ENCODE measurements at regions not wholly inside any gene's neighbourhood (a gene's known extent, or its start where the extent isn't known, plus 50 kb on each side); places are given as distances from the start of the nearest gene placed in this dataset.

DNA sequence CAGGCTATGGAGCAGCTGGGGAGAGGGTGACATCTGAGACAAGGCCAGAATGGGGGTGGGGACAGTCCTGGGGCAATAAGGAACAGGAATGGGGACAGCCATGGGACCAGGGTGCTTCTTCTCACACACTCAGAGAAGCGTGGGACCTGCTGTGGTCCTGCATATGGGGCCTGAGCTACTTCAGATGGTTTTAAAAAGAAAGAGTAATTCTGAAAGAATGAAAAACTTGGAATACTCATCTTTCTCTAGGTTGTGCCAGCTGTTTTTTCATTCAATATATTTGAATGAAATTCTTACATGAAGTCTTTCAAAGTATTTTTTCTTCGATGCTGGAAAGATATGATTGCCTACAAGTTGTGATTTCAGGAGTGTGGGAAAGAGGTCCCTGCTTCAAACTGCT is 227.5 kb upstream of the APCDD1 start:
- DNase-seq (ENCODE audit: low read depth) = no peak

- DNase-seq (ENCODE audit: low read depth) = no peak
Observed at GRCh38 chr18:10228326-10228725, 226.1 kb upstream of the APCDD1 start.

- no peak for DNase-seq (ENCODE audit: low read depth)
Observed at GRCh38 chr18:10229458-10229857, 225.0 kb upstream of the APCDD1 start.

GRCh38 chr18:10230072-10230471 is 224.4 kb upstream of the APCDD1 start:
- DNase-seq (ENCODE audit: low read depth) = no peak

DNA sequence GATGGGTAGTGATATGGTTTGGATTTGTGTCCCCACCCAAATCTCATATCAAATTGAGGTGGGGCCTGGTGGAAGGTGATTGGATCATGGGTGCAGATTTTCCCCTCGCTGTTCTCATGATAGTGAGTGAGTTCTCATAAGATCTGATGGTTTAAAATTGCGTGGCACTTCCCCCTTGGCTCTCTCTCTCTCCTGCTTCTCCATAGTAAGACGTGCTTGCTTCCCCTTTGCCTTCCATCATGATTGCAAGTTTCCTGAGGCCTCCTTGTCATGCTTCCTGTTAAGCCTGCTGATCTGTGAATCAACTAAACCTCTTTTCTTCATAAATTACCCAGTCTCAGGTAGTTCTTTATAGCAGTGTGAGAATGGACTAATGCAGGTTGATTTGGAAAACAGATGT is 223.2 kb upstream of the APCDD1 start:
- DNase-seq (ENCODE audit: low read depth) = no peak

DNA sequence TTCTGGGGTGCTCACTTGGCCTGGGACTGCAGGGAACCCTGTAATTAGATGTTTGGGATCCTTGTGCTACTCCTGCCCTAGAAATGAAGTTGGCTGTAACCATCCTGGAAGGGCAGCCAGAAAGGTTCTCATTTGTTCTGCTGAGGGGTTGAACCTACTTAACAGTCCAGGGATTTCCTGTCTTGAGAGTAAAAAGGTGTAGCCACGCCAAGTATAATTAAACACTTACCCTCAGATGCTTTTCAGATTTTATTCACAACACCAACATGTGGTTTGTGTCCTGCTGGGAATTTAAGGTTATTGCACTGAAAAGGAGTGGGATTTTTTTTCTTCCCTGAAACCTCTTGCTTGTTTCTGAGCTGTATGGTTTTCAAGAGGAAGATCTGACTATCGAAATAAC is 222.4 kb upstream of the APCDD1 start:
- DNase-seq (ENCODE audit: low read depth) = no peak

GRCh38 chr18:10233082-10233875 is 221.2 kb upstream of the APCDD1 start:
- no peak for DNase-seq (ENCODE audit: low read depth)

DNA sequence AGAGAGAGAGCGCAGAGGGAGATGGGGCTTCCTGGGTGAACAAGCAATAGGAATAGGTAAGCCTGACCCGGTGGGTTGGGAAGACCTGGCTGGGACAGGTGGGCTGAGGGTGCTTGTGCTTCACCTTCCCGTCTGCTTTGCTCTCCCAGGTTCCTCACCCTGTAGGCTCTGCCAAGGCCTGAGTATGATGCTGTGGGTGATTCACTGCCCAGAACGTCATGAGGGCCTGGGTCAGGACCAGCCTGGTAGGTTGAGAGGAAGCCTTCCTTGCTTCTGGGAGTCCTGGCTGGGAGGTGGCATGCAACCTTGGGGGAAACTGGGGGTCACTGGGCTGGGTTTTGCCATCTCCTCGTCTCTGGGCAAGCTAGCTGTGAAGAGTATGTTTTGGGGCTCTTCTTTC is 220.2 kb upstream of the APCDD1 start:
- DNase-seq (ENCODE audit: low read depth) = no peak

GRCh38 chr18:10234912-10235660 is 219.3 kb upstream of the APCDD1 start:
- DNase-seq (ENCODE audit: low read depth) = no peak

- DNase-seq (ENCODE audit: low read depth) = no peak
Observed at GRCh38 chr18:10235661-10235952, 218.8 kb upstream of the APCDD1 start.

GRCh38 chr18:10239103-10239502 is 215.3 kb upstream of the APCDD1 start:
- no peak for DNase-seq (ENCODE audit: low read depth)

DNA sequence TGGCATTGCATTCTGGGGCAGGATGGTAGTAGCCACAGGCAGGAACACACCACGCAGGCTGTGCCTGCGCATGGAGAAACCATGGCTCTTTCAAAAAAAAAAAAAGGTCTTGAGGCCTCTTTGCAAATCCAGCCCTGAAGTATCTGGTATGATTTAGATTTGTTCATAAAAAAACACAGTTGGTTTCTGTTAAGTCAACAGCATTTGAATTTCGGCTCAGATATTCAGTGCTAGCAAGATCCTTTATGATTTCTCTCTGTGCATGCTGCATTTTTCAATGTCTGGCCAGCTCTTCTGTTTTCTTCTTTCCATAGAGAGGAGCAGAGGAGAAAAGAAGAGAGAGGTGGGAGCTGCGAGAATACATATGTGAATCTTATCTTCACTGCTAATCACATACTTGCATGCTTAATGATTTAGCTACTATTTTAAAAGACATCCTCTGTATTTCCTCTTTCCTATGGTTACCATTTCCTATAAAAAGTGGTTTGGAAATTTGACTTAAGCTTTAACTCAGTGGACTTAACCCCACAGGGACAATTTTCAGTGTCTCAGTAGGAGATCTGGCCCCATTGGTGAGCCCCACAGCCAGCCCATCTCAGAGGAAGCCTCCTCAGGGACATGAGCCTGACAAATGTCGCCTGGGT is 214.3 kb upstream of the APCDD1 start:
- DNase-seq (ENCODE audit: low read depth) = no peak

- DNase-seq (ENCODE audit: low read depth) = no peak
Observed at GRCh38 chr18:10240973-10241372, 213.5 kb upstream of the APCDD1 start.

DNA sequence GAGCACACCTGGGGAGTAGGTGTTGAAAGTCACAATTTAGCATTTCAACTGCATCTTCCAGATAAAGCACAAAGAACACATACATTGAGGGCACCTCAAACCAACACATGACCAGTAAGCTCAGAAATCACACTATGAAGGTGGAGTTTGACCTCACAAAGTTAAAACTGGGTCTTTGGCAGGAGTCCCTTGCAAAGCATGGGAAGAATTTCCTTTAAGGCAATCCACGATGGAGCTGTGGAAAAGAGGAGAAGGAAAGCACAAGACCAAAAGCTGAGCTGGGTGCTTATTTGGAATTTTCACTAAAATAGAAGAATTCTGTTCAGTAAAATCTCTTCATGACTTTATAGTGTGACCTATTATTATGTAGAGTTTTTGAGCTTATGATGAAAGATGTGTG is 212.9 kb upstream of the APCDD1 start:
- no peak for DNase-seq (ENCODE audit: low read depth)

GRCh38 chr18:10242936-10243680 is 211.3 kb upstream of the APCDD1 start:
- DNase-seq (ENCODE audit: low read depth) = no peak

GRCh38 chr18:10244341-10244740 is 210.1 kb upstream of the APCDD1 start:
- no peak for DNase-seq (ENCODE audit: low read depth)

DNA sequence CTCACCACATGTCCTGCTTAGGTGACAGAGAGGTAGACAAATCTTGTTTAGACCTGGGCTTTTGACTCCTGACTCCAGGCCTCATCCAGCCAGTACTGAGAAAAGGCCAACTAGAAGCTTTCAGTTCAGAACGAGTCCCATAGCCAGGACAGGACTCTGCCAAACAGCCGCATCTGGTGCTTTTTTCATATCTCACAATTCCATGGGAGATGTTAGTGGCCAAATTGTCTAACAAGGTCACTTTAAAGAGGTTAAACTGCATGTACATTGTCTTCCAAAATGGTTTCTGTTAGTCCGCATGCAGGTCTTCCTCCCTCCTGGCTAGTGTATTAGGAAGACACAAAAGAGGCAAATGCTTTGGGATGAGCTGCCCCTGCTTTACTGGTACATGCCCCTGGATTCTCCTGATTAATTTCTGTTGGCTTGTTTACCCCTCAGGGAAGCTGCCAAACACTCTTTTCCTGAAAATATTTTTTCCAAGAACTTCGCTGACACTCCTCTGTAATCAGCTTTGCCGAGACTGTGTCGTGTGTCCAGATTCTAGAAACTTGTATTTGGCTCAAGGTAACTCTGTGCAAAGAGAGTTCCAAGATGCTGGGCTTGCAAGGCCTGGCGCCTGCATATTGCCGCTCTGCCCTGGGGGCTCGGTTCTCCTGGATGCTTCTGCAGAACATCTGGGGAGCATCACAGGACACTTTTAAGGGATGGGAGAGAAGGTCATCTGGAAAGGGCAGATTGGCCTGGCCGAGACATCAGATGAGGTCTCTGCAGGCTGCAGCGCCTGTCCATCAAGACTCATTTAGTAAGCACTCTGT is 209.2 kb upstream of the APCDD1 start:
- DNase-seq (ENCODE audit: low read depth) = no peak

GRCh38 chr18:10245846-10246175 is 208.6 kb upstream of the APCDD1 start:
- no peak for DNase-seq (ENCODE audit: low read depth)

GRCh38 chr18:10247021-10247741 is 207.3 kb upstream of the APCDD1 start:
- DNase-seq (ENCODE audit: low read depth) = no peak

GRCh38 chr18:10247742-10248082 is 206.7 kb upstream of the APCDD1 start:
- DNase-seq (ENCODE audit: low read depth) = no peak

GRCh38 chr18:10248738-10249137 is 205.7 kb upstream of the APCDD1 start:
- DNase-seq (ENCODE audit: low read depth) = no peak

Data from activated T-cell treated with anti-CD3 and anti-CD28 coated beads for 1 hour (primary cell).